Stomach (tissue), 4 donors: ENCODE measurements at regions not wholly inside any gene's neighbourhood (a gene's known extent, or its start where the extent isn't known, plus 50 kb on each side); places are given as distances from the start of the nearest gene placed in this dataset.

Experiments
- POLR2A ChIP-seq, 4 donors: fragments of 450-650 bp; IDR thresholded peaks; one replicate each; pipeline ENCODE4 v1.6.1; 2016; ENCODE audit warnings: antibody characterized with exemption in 4 of 4, control low read depth in 2 of 4, mild to moderate bottlenecking in 1 of 4, moderate library complexity in 1 of 4
- TF ChIP-seq, protein P1 (sequence below), 7 experiments: fragments of 450-650 bp in 4 of 7; fragments of 200-600 bp in 3 of 7; sonication (generic) in 3 of 7; IDR thresholded peaks; one replicate each; pipeline ENCODE4 v1.5.1; 2016 to 2019; ENCODE audit warnings: antibody characterized with exemption in 7 of 7, control low read depth in 2 of 7, mild to moderate bottlenecking in 1 of 7

DNA sequence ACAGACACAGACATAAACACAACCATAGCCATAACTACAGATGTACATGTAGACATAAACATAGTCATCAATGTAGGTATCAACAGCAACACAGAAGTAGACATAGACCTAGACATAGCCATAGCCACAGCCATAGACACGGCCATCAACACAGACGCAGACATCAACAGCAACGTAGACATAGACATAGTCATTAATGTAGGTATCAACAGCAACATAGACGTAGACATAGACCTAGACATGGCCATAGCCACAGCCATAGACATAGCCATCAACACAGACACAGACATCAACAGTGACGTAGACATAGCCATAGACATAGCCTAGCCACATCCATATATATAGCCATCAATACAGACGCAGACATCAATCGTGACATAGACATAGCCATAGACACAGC, 258.3 kb upstream of the FOXQ1 start:
- TF ChIP-seq, protein P1, sequence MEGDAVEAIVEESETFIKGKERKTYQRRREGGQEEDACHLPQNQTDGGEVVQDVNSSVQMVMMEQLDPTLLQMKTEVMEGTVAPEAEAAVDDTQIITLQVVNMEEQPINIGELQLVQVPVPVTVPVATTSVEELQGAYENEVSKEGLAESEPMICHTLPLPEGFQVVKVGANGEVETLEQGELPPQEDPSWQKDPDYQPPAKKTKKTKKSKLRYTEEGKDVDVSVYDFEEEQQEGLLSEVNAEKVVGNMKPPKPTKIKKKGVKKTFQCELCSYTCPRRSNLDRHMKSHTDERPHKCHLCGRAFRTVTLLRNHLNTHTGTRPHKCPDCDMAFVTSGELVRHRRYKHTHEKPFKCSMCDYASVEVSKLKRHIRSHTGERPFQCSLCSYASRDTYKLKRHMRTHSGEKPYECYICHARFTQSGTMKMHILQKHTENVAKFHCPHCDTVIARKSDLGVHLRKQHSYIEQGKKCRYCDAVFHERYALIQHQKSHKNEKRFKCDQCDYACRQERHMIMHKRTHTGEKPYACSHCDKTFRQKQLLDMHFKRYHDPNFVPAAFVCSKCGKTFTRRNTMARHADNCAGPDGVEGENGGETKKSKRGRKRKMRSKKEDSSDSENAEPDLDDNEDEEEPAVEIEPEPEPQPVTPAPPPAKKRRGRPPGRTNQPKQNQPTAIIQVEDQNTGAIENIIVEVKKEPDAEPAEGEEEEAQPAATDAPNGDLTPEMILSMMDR (IDR thresholded peaks at IDR 0.05): no peak
- TF ChIP-seq POLR2A (IDR thresholded peaks at IDR 0.05): no peak
